Endodermal cell (in vitro differentiated cells): ENCODE measurements at regions not wholly inside any gene's neighbourhood (a gene's known extent, or its start where the extent isn't known, plus 50 kb on each side); places are given as distances from the start of the nearest gene placed in this dataset.

Experiments
- DNase-seq: peaks from one replicate; pipeline ENCODE4 v3.0.0-alpha.2; 2017
- H3K27ac ChIP-seq: 2 replicates; pipeline ENCODE4 v1.5.1; 2013; ENCODE audit warnings: mild to moderate bottlenecking, low read depth, low read length, moderate library complexity
- H3K27me3 ChIP-seq: 2 replicates; pipeline ENCODE4 v1.6.1; 2013; ENCODE audit warnings: mild to moderate bottlenecking, low read length, moderate library complexity; ENCODE audit not compliant: insufficient read depth, control insufficient read depth, poor library complexity, severe bottlenecking
- H3K36me3 ChIP-seq: 2 replicates; pipeline ENCODE4 v1.7.0; 2013; ENCODE audit warnings: mild to moderate bottlenecking, low read length, moderate library complexity; ENCODE audit not compliant: control insufficient read depth, insufficient read depth
- H3K4me1 ChIP-seq: one replicate; pipeline ENCODE4 v1.7.0; 2013; ENCODE audit warnings: low read length; ENCODE audit not compliant: control insufficient read depth, insufficient read depth
- H3K4me3 ChIP-seq: 2 replicates; pipeline ENCODE4 v1.5.1; 2013; ENCODE audit warnings: mild to moderate bottlenecking, low read length, moderate library complexity
- H3K9ac ChIP-seq: 2 replicates; pipeline ENCODE4 v1.6.1; 2013; ENCODE audit warnings: mild to moderate bottlenecking, low read length, moderate library complexity; ENCODE audit not compliant: poor library complexity, severe bottlenecking; ENCODE audit errors: extremely low read depth
- H3K9me3 ChIP-seq: 2 replicates; pipeline ENCODE4 v1.6.1; 2013; ENCODE audit warnings: mild to moderate bottlenecking, low read length, moderate library complexity; ENCODE audit not compliant: control insufficient read depth
- H3K27ac Mint-ChIP-seq: 2 replicates; pipeline ENCODE4 v1.8.0; 2020; ENCODE audit warnings: mixed read lengths
- H3K27me3 Mint-ChIP-seq: 2 replicates; pipeline ENCODE4 v1.8.0; 2021; ENCODE audit warnings: mild to moderate bottlenecking, mixed read lengths; ENCODE audit not compliant: insufficient read depth
- H3K36me3 Mint-ChIP-seq: 2 replicates; pipeline ENCODE4 v1.8.0; 2020; ENCODE audit warnings: low read depth, mixed read lengths
- H3K4me1 Mint-ChIP-seq: 2 replicates; pipeline ENCODE4 v1.8.0; 2020; ENCODE audit warnings: mixed read lengths
- H3K4me3 Mint-ChIP-seq: 2 replicates; pipeline ENCODE4 v1.8.0; 2020; ENCODE audit warnings: mild to moderate bottlenecking, moderate library complexity, mixed read lengths
- H3K9me3 Mint-ChIP-seq: 2 replicates; pipeline ENCODE4 v1.8.0; 2020; ENCODE audit warnings: mild to moderate bottlenecking, mixed read lengths
- CTCF ChIP-seq: fragments of 200-600 bp; sonication (generic); conservative IDR thresholded peaks from 2 replicates; pipeline ENCODE4 v1.5.0; 2021; ENCODE audit warnings: antibody characterized with exemption, mild to moderate bottlenecking
- WGBS, 2 experiments: methylation state at CpG; one replicate each; pipeline versions ENCODE4 v1.1.5 to v1.1.7; 2013; ENCODE audit warnings: missing lambda C conversion rate in 2 of 2, mixed read lengths in 1 of 2; ENCODE audit not compliant: insufficient coverage in 1 of 2, insufficient read length in 1 of 2; 5-methylcytosine and 5-hydroxymethylcytosine counted together

GRCh38 chr4:75172551-75172950, 239.6 kb downstream of the PARM1 start:
- H3K27me3 Mint-ChIP-seq, result no peaks in the 10 kb centered on the region
- H3K36me3 Mint-ChIP-seq, result no peaks in the 10 kb centered on the region
- H3K9me3 Mint-ChIP-seq, result no peaks in the 10 kb centered on the region
- no peak for DNase-seq
- no peak overlapping the region for H3K4me3 ChIP-seq
- TF ChIP-seq CTCF, result no peak
- H3K9me3 ChIP-seq, result no peaks in the 10 kb centered on the region
- peaks cover 5% of the 10 kb centered on the region for H3K4me1 Mint-ChIP-seq
- no peak overlapping the region for H3K27ac Mint-ChIP-seq
- no peak overlapping the region for H3K4me3 Mint-ChIP-seq
- no peak overlapping the region for H3K27ac ChIP-seq
- H3K36me3 ChIP-seq, result no peaks in the 10 kb centered on the region
- H3K27me3 ChIP-seq, result no peaks in the 10 kb centered on the region
- H3K9ac ChIP-seq, result no peak overlapping the region
- no peaks in the 10 kb centered on the region for H3K4me1 ChIP-seq

- no peak overlapping the region for H3K4me3 Mint-ChIP-seq
- peaks cover 14% of the 10 kb centered on the region for H3K9me3 Mint-ChIP-seq
- Histone ChIP-seq H3K36me3 (no peaks in the 10 kb centered on the region), H3K9ac (no peak overlapping the region), H3K4me1 (no peaks in the 10 kb centered on the region), H3K27ac (peak overlapping the region; percentile 77), H3K9me3 (peaks cover 4% of the 10 kb centered on the region), H3K27me3 (no peaks in the 10 kb centered on the region), H3K4me3 (no peak overlapping the region)
- WGBS, 2 experiments, result 56 to 82% methylated on average over 6 of the region's 6 CpGs
- peaks cover 5% of the 10 kb centered on the region for H3K4me1 Mint-ChIP-seq
- H3K36me3 Mint-ChIP-seq, result no peaks in the 10 kb centered on the region
- TF ChIP-seq CTCF, result no peak
- no peaks in the 10 kb centered on the region for H3K27me3 Mint-ChIP-seq
- no peak overlapping the region for H3K27ac Mint-ChIP-seq
- DNase-seq, result no peak
Observed at GRCh38 chr4:75169427-75169826, 236.5 kb downstream of the PARM1 start.

GRCh38 chr4:75169020-75169419, 236.1 kb downstream of the PARM1 start:
- no peaks in the 10 kb centered on the region for H3K36me3 ChIP-seq
- no peak for DNase-seq

More at GRCh38 chr4:75169020-75169419, 236.1 kb downstream of the PARM1 start:
- Histone ChIP-seq H3K4me1 (no peaks in the 10 kb centered on the region), H3K4me3 (no peak overlapping the region), H3K9ac (no peak overlapping the region), H3K27ac (peak overlapping the region; percentile 77), H3K9me3 (peaks cover 4% of the 10 kb centered on the region), H3K27me3 (no peaks in the 10 kb centered on the region)
- H3K36me3 Mint-ChIP-seq, result no peaks in the 10 kb centered on the region
- WGBS, 2 experiments, result 67 to 94% methylated on average over 2 of the region's 2 CpGs
- no peak overlapping the region for H3K27ac Mint-ChIP-seq
- H3K4me1 Mint-ChIP-seq, result peaks cover 5% of the 10 kb centered on the region
- H3K9me3 Mint-ChIP-seq, result peaks cover 14% of the 10 kb centered on the region
- no peak for TF ChIP-seq CTCF
- H3K4me3 Mint-ChIP-seq, result no peak overlapping the region
- H3K27me3 Mint-ChIP-seq, result no peaks in the 10 kb centered on the region
